GM13976 (cell line): ENCODE measurements at regions not wholly inside any gene's neighbourhood (a gene's known extent, or its start where the extent isn't known, plus 50 kb on each side); places are given as distances from the start of the nearest gene placed in this dataset.

Experiments
- DNase-seq: peaks from one replicate; pipeline ENCODE4 v3.0.0; 2012; ENCODE audit warnings: low spot score
- in situ Hi-C: fragments of 300-500 bp; cut with MboI; formaldehyde crosslinking; loops from one replicate; pipeline ENCODE4 v1.12.0; 2022; ENCODE audit warnings: low sequenced_read_pairs, mixed read lengths, inconsistent platforms; ENCODE audit not compliant: unreplicated experiment
- TF ChIP-seq, protein P1 (sequence below): IDR thresholded peaks from 2 replicates; pipeline ENCODE4 v1.5.1; 2012; ENCODE audit warnings: borderline replicate concordance, mild to moderate bottlenecking; ENCODE audit not compliant: insufficient read depth; ENCODE audit errors: extremely low read depth, missing control alignments, control extremely low read depth

DNA sequence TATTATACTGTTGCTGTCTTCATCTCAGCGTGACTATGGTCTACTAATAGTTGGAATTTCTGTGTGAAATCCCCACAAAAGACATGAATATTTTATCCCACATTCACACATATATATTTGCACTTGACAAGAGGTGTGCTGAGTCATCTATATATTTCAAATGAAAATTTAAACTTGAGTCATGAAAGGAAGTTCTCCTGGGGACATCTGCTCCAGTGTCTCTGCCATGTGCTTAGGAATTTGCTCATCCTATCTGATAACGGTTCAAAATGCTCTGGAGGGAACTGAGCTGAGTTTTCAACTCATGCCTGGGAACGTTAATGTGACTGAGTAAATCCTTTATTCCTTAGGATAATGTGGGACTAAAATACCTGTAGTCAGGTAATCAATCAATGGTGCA lies 326.2 kb upstream of the MEX3C start:
- in situ Hi-C loops = no loop called here
- TF ChIP-seq, protein P1, sequence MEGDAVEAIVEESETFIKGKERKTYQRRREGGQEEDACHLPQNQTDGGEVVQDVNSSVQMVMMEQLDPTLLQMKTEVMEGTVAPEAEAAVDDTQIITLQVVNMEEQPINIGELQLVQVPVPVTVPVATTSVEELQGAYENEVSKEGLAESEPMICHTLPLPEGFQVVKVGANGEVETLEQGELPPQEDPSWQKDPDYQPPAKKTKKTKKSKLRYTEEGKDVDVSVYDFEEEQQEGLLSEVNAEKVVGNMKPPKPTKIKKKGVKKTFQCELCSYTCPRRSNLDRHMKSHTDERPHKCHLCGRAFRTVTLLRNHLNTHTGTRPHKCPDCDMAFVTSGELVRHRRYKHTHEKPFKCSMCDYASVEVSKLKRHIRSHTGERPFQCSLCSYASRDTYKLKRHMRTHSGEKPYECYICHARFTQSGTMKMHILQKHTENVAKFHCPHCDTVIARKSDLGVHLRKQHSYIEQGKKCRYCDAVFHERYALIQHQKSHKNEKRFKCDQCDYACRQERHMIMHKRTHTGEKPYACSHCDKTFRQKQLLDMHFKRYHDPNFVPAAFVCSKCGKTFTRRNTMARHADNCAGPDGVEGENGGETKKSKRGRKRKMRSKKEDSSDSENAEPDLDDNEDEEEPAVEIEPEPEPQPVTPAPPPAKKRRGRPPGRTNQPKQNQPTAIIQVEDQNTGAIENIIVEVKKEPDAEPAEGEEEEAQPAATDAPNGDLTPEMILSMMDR = no peak
- no peak for DNase-seq

DNA sequence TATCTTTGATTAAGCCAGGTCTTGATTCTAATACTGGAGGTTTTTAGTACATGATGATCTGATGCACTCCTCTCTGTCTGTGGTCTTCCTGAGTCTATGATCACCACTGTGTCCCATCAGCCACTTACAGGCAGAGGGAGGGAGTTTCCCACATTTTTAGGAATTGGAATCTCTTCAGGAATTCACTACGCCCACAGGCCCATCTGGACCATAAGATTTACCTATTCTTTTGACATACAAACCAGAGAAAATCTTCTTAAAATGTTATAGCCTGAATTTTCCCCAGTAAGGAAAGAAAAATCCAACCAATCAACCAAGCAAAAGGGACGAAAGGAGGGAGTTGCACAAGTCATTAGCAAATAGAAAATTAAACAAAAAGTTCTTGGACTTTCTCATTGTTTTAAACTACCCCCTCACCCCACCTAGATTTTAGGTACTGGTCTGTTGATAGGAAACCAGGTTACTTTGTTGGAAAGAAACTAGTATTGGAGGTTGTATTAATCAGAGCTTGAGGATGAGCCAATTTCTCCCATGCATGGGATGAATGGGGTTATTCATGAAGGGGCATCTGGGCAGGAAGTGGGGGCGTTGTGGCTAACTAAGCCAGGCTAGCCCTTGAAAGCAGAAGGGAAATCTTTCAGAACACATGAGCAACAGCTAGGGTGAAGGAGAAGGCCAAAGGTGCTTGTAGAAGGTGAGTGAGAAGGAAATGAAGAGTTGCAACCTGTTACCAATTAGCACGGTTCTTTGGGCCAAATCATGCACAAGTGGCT lies 328.2 kb upstream of the MEX3C start:
- in situ Hi-C loops = no loop called here
- no peak for DNase-seq
- TF ChIP-seq, protein P1 = no peak

DNA sequence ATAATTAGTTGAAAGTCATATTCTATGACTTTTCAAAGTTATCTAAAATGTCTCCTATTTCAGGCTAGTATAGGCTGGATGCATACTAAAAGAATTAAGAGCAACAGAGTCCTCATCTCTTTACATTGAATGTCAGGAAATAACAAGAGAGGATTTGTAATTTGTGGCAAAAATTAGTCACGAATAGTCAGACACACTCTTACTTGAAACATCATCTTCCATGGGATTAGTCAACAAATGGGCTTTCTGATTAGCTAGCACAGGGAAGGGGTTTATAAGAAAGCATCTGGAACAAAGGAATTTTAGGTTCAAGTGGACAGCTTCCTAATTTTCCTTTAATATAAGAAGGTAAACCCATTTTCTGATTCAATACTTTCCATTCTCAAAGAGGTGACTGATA lies 330.3 kb upstream of the MEX3C start:
- in situ Hi-C loops = no loop called here
- TF ChIP-seq, protein P1 = no peak
- no peak for DNase-seq

DNA sequence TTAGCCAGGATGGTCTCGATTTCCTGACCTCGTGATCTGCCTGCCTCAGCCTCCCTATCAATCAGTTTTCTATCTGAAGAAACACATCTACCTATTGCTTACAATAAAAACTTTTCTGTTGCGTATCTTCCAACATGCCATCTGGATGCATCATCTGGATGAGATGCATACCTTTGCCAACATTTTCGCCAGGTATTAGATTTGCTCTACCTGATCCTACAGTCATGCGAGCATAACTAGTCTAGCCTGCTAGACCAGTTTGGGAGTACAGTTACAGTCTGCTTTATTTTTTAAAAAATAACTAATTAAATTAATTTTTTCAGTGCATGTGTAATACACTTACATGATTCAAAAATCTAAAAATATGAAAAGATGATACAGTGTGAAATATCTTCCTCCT lies 334.0 kb upstream of the MEX3C start:
- no peak for DNase-seq
- TF ChIP-seq, protein P1 = no peak

DNA sequence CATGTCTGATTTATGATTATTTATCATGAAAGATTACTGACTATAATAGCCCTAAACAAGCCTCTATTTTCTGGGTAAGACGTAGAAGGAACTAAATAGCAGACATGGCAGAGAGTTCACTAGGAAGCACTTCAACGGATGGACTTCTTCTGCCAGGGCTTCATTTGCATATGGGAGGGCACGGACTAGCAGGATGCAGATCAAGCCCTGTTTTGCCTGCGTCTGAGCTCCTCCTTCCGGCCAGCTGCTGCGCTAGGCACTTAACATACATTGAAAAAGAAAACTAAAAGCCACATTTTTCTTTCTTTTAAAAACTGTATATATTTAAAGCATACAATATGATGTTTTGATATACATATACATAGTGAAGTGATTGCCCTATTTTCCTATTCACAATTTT lies 340.0 kb upstream of the MEX3C start:
- in situ Hi-C loops = no loop called here
- TF ChIP-seq, protein P1 = no peak
- DNase-seq = no peak

More for the DNA sequence above, 334.0 kb upstream of the MEX3C start:
- in situ Hi-C loops = no loop called here

DNA sequence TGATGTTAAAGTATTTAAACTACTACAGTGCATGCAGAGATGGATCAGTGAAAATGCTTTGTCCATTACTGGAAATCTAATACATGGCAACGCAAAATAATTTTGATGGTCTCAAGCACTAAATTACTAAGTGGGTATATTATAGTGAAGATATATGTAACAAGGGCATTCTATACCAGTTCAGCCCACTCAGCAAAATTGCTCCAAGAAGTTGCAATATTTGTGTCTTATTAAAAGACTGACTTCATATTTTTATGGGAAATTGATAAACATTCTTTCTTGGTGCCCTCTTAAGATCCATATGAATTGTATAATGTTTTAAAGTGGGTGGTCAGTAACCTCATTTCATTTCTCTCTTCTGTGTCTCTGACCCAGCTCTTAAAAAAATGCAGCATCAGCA lies 343.1 kb upstream of the MEX3C start:
- DNase-seq = no peak
- TF ChIP-seq, protein P1 = no peak
- in situ Hi-C loops = no loop called here
